ENCODE measurements at regions not wholly inside any gene's neighbourhood (a gene's known extent, or its start where the extent isn't known, plus 50 kb on each side); places are given as distances from the start of the nearest gene placed in this dataset.
"Not testable (repeated sequence)": the region's sequence is repeated elsewhere in the genome, so short reads cannot be mapped to it uniquely, and the experiment has no call there.

GRCh38 chr4:121583396-121583795, 113.4 kb downstream of the ANXA5 start:
- TF ChIP-seq EZH2 (IDR thresholded peaks at IDR 0.05; ENCODE audit: borderline replicate concordance, low read depth, low read length, severe bottlenecking): no peak
- no peak for TF ChIP-seq CTCF (IDR thresholded peaks at IDR 0.05; ENCODE audit: borderline replicate concordance, extremely low read depth, low read length, poor library complexity, severe bottlenecking)
- Histone ChIP-seq H3K4me1 (ENCODE audit: insufficient read depth, low read length) (no peaks in the 10 kb centered on the region), H3K79me2 (ENCODE audit: insufficient read depth, low read length) (no peaks in the 10 kb centered on the region), H3K27ac (ENCODE audit: low read length) (no peak overlapping the region), H3K4me2 (ENCODE audit: insufficient read depth, low read length) (no peak overlapping the region), H3K36me3 (ENCODE audit: insufficient read depth, low read length) (no peaks in the 10 kb centered on the region), H2AFZ (ENCODE audit: low read depth, low read length) (no peak overlapping the region), H3K27me3 (ENCODE audit: insufficient read depth, low read length, poor library complexity) (peaks cover 19% of the 10 kb centered on the region), H3K9me3 (ENCODE audit: insufficient read depth, low read length, severe bottlenecking) (no peaks in the 10 kb centered on the region), H3K4me3 (ENCODE audit: low read depth in 1 of 2, low read length in 2 of 2) (no peak overlapping the region), H3K9ac (ENCODE audit: low read depth, low read length) (no peak overlapping the region), H4K20me1 (ENCODE audit: insufficient read depth, low read length) (no peaks in the 10 kb centered on the region)
- DNase-seq (no peak), ATAC-seq (ENCODE audit: insufficient read depth, low read depth) (no peak)

- TF ChIP-seq CTCF (IDR thresholded peaks at IDR 0.05; ENCODE audit: borderline replicate concordance, extremely low read depth, low read length, poor library complexity, severe bottlenecking) (no peak), EZH2 (IDR thresholded peaks at IDR 0.05; ENCODE audit: borderline replicate concordance, low read depth, low read length, severe bottlenecking) (no peak)
- no peaks in the 10 kb centered on the region for H3K79me2 ChIP-seq (ENCODE audit: insufficient read depth, low read length)
- no peaks in the 10 kb centered on the region for H4K20me1 ChIP-seq (ENCODE audit: insufficient read depth, low read length)
- H3K9ac ChIP-seq (ENCODE audit: low read depth, low read length): no peak overlapping the region
- ATAC-seq (ENCODE audit: insufficient read depth, low read depth): no peak
- H3K36me3 ChIP-seq (ENCODE audit: insufficient read depth, low read length): no peaks in the 10 kb centered on the region
- no peak overlapping the region for H2AFZ ChIP-seq (ENCODE audit: low read depth, low read length)
- no peak overlapping the region for H3K4me3 ChIP-seq (ENCODE audit: low read depth in 1 of 2, low read length in 2 of 2)
- no peak overlapping the region for H3K27ac ChIP-seq (ENCODE audit: low read length)
- no peaks in the 10 kb centered on the region for H3K9me3 ChIP-seq (ENCODE audit: insufficient read depth, low read length, severe bottlenecking)
- H3K27me3 ChIP-seq (ENCODE audit: insufficient read depth, low read length, poor library complexity): peaks cover 19% of the 10 kb centered on the region
- no peak for DNase-seq
- no peak overlapping the region for H3K4me2 ChIP-seq (ENCODE audit: insufficient read depth, low read length)
- H3K4me1 ChIP-seq (ENCODE audit: insufficient read depth, low read length): no peaks in the 10 kb centered on the region
Observed at GRCh38 chr4:121582296-121582695, 114.5 kb downstream of the ANXA5 start.

GRCh38 chr4:121575392-121575791, 121.4 kb downstream of the ANXA5 start:
- not testable (repeated sequence) for H3K4me1 ChIP-seq (ENCODE audit: insufficient read depth, low read length); H3K4me2 ChIP-seq (ENCODE audit: insufficient read depth, low read length); ATAC-seq (ENCODE audit: insufficient read depth, low read depth); DNase-seq; H3K27me3 ChIP-seq (ENCODE audit: insufficient read depth, low read length, poor library complexity); H3K79me2 ChIP-seq (ENCODE audit: insufficient read depth, low read length); H3K9me3 ChIP-seq (ENCODE audit: insufficient read depth, low read length, severe bottlenecking); H4K20me1 ChIP-seq (ENCODE audit: insufficient read depth, low read length); H3K9ac ChIP-seq (ENCODE audit: low read depth, low read length); H3K4me3 ChIP-seq (ENCODE audit: low read depth in 1 of 2, low read length in 2 of 2); H3K36me3 ChIP-seq (ENCODE audit: insufficient read depth, low read length); H2AFZ ChIP-seq (ENCODE audit: low read depth, low read length); H3K27ac ChIP-seq (ENCODE audit: low read length)

DNA sequence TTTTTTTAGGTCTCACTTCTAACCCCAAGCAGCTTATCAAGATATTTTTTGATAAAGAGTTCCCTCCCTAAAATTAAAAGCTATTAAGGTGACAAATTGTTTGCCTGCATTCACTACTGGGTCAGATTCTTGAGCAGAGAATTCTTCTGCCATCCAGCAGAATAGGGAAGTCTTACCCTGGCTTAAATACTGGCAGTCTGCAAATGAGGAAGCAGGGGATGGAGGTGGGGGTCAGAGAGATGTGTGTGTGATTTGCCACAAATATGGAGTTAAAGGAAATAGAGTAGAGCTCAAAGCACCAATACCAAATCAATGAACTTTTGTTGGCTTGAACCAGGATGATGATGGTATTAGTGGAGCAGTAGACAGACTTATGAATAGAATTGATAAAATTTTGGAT, 122.2 kb downstream of the ANXA5 start:
- ATAC-seq (ENCODE audit: insufficient read depth, low read depth) (no peak), DNase-seq (no peak)
- Histone ChIP-seq H3K4me2 (ENCODE audit: insufficient read depth, low read length) (no peak overlapping the region), H3K4me3 (ENCODE audit: low read depth in 1 of 2, low read length in 2 of 2) (no peak overlapping the region), H3K9ac (ENCODE audit: low read depth, low read length) (no peak overlapping the region), H3K27ac (ENCODE audit: low read length) (no peak overlapping the region), H3K9me3 (ENCODE audit: insufficient read depth, low read length, severe bottlenecking) (no peaks in the 10 kb centered on the region), H3K79me2 (ENCODE audit: insufficient read depth, low read length) (no peaks in the 10 kb centered on the region), H3K27me3 (ENCODE audit: insufficient read depth, low read length, poor library complexity) (peaks cover 3% of the 10 kb centered on the region), H2AFZ (ENCODE audit: low read depth, low read length) (no peak overlapping the region), H3K36me3 (ENCODE audit: insufficient read depth, low read length) (no peaks in the 10 kb centered on the region), H3K4me1 (ENCODE audit: insufficient read depth, low read length) (no peaks in the 10 kb centered on the region), H4K20me1 (ENCODE audit: insufficient read depth, low read length) (no peaks in the 10 kb centered on the region)
- TF ChIP-seq CTCF (IDR thresholded peaks at IDR 0.05; ENCODE audit: borderline replicate concordance, extremely low read depth, low read length, poor library complexity, severe bottlenecking) (no peak), EZH2 (IDR thresholded peaks at IDR 0.05; ENCODE audit: borderline replicate concordance, low read depth, low read length, severe bottlenecking) (no peak)
